ENCODE measurements at regions not wholly inside any gene's neighbourhood (a gene's known extent, or its start where the extent isn't known, plus 50 kb on each side); places are given as distances from the start of the nearest gene placed in this dataset.

DNA sequence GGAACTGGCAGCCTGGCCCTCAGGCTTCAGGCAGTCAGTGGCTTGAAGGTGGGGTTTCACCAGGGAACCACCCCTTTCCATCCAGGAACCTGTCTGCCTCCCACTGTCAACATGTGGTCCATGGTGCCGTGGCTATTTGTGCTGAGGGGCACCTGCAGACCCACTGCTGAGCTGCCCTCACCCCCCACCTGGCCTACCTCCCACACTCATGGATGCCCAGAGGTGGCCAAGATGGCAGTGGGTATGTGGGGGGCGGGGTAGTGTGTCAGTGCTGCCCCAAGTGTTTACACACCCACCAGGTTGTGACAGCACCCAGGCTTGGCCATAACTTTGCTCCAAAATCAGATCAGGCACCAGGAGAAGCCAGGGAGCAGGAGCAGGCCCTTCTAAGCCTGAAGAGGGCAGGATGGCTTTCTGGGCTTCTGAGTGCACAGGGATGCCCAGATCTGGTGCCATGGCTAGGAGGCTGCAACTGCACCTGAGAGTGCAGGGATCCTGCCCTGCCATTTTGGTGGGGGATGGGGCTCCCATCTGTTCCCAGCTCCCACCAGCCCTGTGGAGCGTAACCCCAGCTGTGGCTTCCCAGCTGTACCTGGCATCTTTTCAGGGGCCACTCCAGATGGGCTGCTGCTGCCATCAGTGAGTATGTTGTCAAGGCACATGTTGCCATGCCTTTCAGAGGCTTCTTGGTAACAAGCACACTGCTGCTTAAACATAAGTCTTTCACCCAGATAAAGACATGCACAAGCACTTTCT is 263.9 kb downstream of the LRIG3 start:
- Histone ChIP-seq H3K79me2 (ENCODE audit: low read length) (no peaks in the 10 kb centered on the region), H3K4me1 (ENCODE audit: low read length) (no peaks in the 10 kb centered on the region), H3K9me2 (replicated peaks; ENCODE audit: insufficient read depth, low read length) (no peaks in the 10 kb centered on the region), H3K36me3 (ENCODE audit: insufficient read depth, low read length) (no peaks in the 10 kb centered on the region), H3K4me2 (ENCODE audit: low read depth, low read length, poor library complexity, severe bottlenecking) (no peak overlapping the region), H3K9ac (ENCODE audit: low read length) (no peak overlapping the region), H3K27ac (ENCODE audit: low read length) (no peak overlapping the region), H3K9me3 (ENCODE audit: low read length) (no peaks in the 10 kb centered on the region), H2AFZ (ENCODE audit: low read length) (no peak overlapping the region), H3K27me3 (ENCODE audit: low read length) (no peaks in the 10 kb centered on the region), H3K4me3 (ENCODE audit: low read length) (no peak overlapping the region), H4K20me1 (ENCODE audit: insufficient read depth, low read depth, low read length) (no peaks in the 10 kb centered on the region)
- no peak for DNase-seq

DNA sequence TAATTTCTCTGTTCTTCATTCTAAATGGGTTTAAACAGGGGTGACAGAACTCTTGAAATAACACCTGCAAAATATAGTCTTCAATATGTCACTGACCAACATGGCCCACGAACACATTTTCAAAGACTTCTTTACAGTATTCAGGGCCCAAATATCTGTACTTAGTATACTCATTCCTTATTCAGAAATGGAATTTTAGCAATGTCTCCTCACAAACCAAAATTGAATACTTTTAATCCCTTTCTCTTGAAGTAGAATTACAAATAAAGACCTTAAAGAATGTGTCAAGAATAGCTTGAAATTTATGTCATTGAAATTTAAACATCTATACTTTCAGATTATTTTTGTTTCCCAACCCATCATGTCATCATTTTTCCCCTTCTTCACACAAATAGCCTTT is 263.1 kb downstream of the LRIG3 start:
- H3K4me3 ChIP-seq (ENCODE audit: low read length), result no peak overlapping the region
- no peak overlapping the region for H3K4me2 ChIP-seq (ENCODE audit: low read depth, low read length, poor library complexity, severe bottlenecking)
- no peak for DNase-seq

DNA sequence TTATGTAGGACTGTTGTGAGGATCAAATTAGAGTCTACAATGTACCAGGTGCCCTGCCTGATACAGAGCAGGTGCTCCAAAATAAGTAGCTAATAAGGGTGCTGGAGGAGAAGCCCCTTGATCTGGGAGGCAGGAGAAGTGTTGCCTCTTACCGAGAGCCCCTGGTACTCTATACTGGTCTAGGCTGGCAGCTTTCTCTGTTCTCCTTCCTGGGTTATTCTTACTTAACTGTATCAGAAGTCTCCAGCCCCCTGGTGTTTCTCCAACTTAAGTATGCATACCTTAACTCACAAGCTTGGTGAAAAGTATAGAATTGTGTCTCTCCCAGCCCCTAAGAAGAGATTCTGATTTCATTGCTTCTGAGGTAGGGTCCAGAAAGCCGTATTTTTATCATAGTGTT is 254.9 kb downstream of the LRIG3 start:
- Histone ChIP-seq H3K79me2 (ENCODE audit: low read length) (no peaks in the 10 kb centered on the region), H3K4me3 (ENCODE audit: low read length) (no peak overlapping the region), H3K4me2 (ENCODE audit: low read depth, low read length, poor library complexity, severe bottlenecking) (no peak overlapping the region), H3K27ac (ENCODE audit: low read length) (no peak overlapping the region), H3K9me2 (replicated peaks; ENCODE audit: insufficient read depth, low read length) (no peaks in the 10 kb centered on the region), H4K20me1 (ENCODE audit: insufficient read depth, low read depth, low read length) (no peaks in the 10 kb centered on the region), H3K36me3 (ENCODE audit: insufficient read depth, low read length) (no peaks in the 10 kb centered on the region), H3K9ac (ENCODE audit: low read length) (no peak overlapping the region), H2AFZ (ENCODE audit: low read length) (no peak overlapping the region), H3K9me3 (ENCODE audit: low read length) (no peaks in the 10 kb centered on the region), H3K4me1 (ENCODE audit: low read length) (no peaks in the 10 kb centered on the region), H3K27me3 (ENCODE audit: low read length) (no peaks in the 10 kb centered on the region)
- no peak for DNase-seq

More for the DNA sequence above, 263.1 kb downstream of the LRIG3 start:
- Histone ChIP-seq H4K20me1 (ENCODE audit: insufficient read depth, low read depth, low read length) (no peaks in the 10 kb centered on the region), H3K79me2 (ENCODE audit: low read length) (no peaks in the 10 kb centered on the region), H3K36me3 (ENCODE audit: insufficient read depth, low read length) (no peaks in the 10 kb centered on the region), H2AFZ (ENCODE audit: low read length) (no peak overlapping the region), H3K9me2 (replicated peaks; ENCODE audit: insufficient read depth, low read length) (no peaks in the 10 kb centered on the region), H3K27ac (ENCODE audit: low read length) (no peak overlapping the region), H3K27me3 (ENCODE audit: low read length) (no peaks in the 10 kb centered on the region), H3K9me3 (ENCODE audit: low read length) (no peaks in the 10 kb centered on the region), H3K4me1 (ENCODE audit: low read length) (no peaks in the 10 kb centered on the region), H3K9ac (ENCODE audit: low read length) (no peak overlapping the region)

DNA sequence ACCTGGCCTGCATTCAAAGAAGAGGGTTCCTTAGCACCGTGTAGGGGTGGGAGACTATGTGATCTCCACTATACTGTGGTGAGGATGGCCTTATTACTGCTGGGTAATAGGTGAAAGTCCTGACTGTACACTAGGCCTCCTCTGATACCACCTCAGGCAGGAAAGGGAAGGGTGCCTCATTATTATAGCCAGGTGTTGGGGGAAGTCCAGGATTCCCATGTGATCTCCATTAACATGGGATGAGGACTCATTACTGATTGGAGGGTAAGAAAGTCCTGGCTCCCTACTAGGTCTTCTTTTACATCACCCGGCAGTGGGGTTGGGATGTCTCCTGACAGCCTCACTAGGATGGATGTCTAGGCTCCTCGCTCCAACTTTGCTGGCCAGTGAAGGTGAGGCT is 252.1 kb downstream of the LRIG3 start:
- no peak overlapping the region for H3K4me3 ChIP-seq (ENCODE audit: low read length)
- no peak overlapping the region for H3K4me2 ChIP-seq (ENCODE audit: low read depth, low read length, poor library complexity, severe bottlenecking)
- no peaks in the 10 kb centered on the region for H4K20me1 ChIP-seq (ENCODE audit: insufficient read depth, low read depth, low read length)
- no peaks in the 10 kb centered on the region for H3K9me2 ChIP-seq (replicated peaks; ENCODE audit: insufficient read depth, low read length)
- no peaks in the 10 kb centered on the region for H3K79me2 ChIP-seq (ENCODE audit: low read length)
- H3K9ac ChIP-seq (ENCODE audit: low read length), result no peak overlapping the region
- H3K27me3 ChIP-seq (ENCODE audit: low read length), result no peaks in the 10 kb centered on the region
- no peaks in the 10 kb centered on the region for H3K36me3 ChIP-seq (ENCODE audit: insufficient read depth, low read length)
- DNase-seq, result no peak
- H3K9me3 ChIP-seq (ENCODE audit: low read length), result no peaks in the 10 kb centered on the region
- no peaks in the 10 kb centered on the region for H3K4me1 ChIP-seq (ENCODE audit: low read length)
- H3K27ac ChIP-seq (ENCODE audit: low read length), result no peak overlapping the region
- H2AFZ ChIP-seq (ENCODE audit: low read length), result no peak overlapping the region

DNA sequence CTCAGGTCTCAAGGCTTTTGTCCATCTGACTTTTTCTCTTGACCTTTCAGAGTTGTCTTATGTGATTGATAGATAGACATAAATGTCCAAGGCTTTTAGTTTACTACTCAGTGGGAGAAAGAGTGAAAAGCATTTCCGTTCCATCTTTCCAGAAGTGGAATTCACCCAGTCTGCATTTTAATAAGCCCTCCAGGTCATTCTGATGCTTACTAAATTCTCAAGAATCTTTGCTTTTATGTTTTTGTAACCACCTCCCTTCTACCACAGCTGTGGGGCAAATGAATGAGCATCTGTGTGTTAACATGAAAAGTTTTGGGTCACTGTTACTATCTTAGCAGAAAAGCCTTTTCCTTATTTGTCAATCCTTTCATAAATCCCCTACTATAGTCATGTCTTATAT is 251.4 kb downstream of the LRIG3 start:
- no peak overlapping the region for H2AFZ ChIP-seq (ENCODE audit: low read length)
- no peaks in the 10 kb centered on the region for H3K27me3 ChIP-seq (ENCODE audit: low read length)
- H3K4me2 ChIP-seq (ENCODE audit: low read depth, low read length, poor library complexity, severe bottlenecking), result no peak overlapping the region
- no peaks in the 10 kb centered on the region for H3K9me3 ChIP-seq (ENCODE audit: low read length)
- H3K9me2 ChIP-seq (replicated peaks; ENCODE audit: insufficient read depth, low read length), result no peaks in the 10 kb centered on the region
- no peak overlapping the region for H3K9ac ChIP-seq (ENCODE audit: low read length)
- no peaks in the 10 kb centered on the region for H3K79me2 ChIP-seq (ENCODE audit: low read length)
- H3K36me3 ChIP-seq (ENCODE audit: insufficient read depth, low read length), result no peaks in the 10 kb centered on the region
- no peak overlapping the region for H3K27ac ChIP-seq (ENCODE audit: low read length)
- no peaks in the 10 kb centered on the region for H3K4me1 ChIP-seq (ENCODE audit: low read length)
- H4K20me1 ChIP-seq (ENCODE audit: insufficient read depth, low read depth, low read length), result no peaks in the 10 kb centered on the region
- DNase-seq, result no peak
- H3K4me3 ChIP-seq (ENCODE audit: low read length), result no peak overlapping the region

DNA sequence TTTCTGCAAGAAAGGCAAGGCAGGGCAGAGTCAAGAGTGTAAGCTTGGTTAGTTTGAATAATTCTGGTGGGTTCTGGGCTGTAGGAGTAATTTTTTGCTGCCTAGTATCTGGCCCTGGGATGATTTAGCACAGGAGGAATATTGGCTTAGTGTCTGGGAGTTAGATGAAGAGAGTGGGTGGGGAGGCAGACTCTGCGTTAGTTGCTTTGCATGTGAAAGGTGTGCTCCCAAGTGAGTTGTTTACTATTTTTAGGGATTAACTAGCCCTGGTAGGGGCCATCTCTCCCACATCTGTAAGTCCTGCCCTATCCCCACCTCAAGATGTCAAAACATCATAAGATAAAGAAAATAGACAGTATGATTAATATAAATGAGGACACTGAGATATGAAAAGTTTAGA is 249.7 kb downstream of the LRIG3 start:
- no peak overlapping the region for H3K27ac ChIP-seq (ENCODE audit: low read length)
- no peaks in the 10 kb centered on the region for H3K4me1 ChIP-seq (ENCODE audit: low read length)
- no peak overlapping the region for H2AFZ ChIP-seq (ENCODE audit: low read length)
- no peak overlapping the region for H3K4me3 ChIP-seq (ENCODE audit: low read length)
- H3K9me2 ChIP-seq (replicated peaks; ENCODE audit: insufficient read depth, low read length), result no peaks in the 10 kb centered on the region
- DNase-seq, result no peak
- no peaks in the 10 kb centered on the region for H3K9me3 ChIP-seq (ENCODE audit: low read length)
- no peaks in the 10 kb centered on the region for H3K79me2 ChIP-seq (ENCODE audit: low read length)
- H3K9ac ChIP-seq (ENCODE audit: low read length), result no peak overlapping the region
- no peak overlapping the region for H3K4me2 ChIP-seq (ENCODE audit: low read depth, low read length, poor library complexity, severe bottlenecking)
- no peaks in the 10 kb centered on the region for H4K20me1 ChIP-seq (ENCODE audit: insufficient read depth, low read depth, low read length)
- no peaks in the 10 kb centered on the region for H3K27me3 ChIP-seq (ENCODE audit: low read length)
- no peaks in the 10 kb centered on the region for H3K36me3 ChIP-seq (ENCODE audit: insufficient read depth, low read length)

DNA sequence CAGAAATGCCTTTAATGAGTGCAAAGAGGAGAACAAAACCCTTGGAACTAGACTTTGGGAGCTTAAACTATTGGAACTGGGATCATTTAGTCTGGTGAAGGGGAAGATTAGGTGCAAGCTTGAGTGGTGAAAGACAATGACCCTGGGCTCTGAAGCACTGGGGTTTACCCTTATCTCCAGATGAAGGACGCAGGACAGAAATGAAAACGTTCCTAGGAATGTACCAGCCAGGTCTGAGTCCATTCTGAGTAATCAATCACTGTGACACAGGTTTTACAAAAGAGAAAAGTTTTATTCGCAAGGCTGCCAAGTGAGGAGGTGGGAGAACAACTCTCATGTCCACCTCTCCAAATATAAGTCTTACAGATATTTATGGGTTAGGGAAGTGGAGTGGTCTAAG is 249.1 kb downstream of the LRIG3 start:
- Histone ChIP-seq H3K9me2 (replicated peaks; ENCODE audit: insufficient read depth, low read length) (no peaks in the 10 kb centered on the region), H3K9me3 (ENCODE audit: low read length) (no peaks in the 10 kb centered on the region), H3K9ac (ENCODE audit: low read length) (no peak overlapping the region), H3K79me2 (ENCODE audit: low read length) (no peaks in the 10 kb centered on the region), H3K27me3 (ENCODE audit: low read length) (no peaks in the 10 kb centered on the region), H3K4me3 (ENCODE audit: low read length) (no peak overlapping the region), H3K4me1 (ENCODE audit: low read length) (no peaks in the 10 kb centered on the region), H3K4me2 (ENCODE audit: low read depth, low read length, poor library complexity, severe bottlenecking) (no peak overlapping the region), H3K36me3 (ENCODE audit: insufficient read depth, low read length) (no peaks in the 10 kb centered on the region), H4K20me1 (ENCODE audit: insufficient read depth, low read depth, low read length) (no peaks in the 10 kb centered on the region), H3K27ac (ENCODE audit: low read length) (no peak overlapping the region), H2AFZ (ENCODE audit: low read length) (no peak overlapping the region)
- no peak for DNase-seq

DNA sequence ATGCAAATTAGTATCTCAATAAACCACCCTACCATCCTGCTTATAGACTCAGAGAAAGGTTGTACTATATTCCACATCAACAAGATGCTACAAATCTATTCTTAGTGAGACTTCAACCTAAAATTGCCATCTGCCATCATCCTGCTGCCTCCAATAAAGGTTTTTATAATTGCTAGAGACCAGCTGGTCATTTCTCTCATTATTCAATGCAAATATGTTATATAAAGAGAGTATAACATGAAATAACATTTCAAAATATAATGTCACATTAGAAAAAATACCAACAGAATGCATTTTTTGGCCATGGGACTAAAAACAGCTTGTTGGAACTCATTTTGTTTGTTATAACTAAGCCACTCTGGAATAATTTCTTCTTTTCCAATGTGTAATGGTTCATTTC is 247.3 kb downstream of the LRIG3 start:
- Histone ChIP-seq H3K27me3 (ENCODE audit: low read length) (no peaks in the 10 kb centered on the region), H3K9me2 (replicated peaks; ENCODE audit: insufficient read depth, low read length) (no peaks in the 10 kb centered on the region), H3K4me2 (ENCODE audit: low read depth, low read length, poor library complexity, severe bottlenecking) (no peak overlapping the region), H2AFZ (ENCODE audit: low read length) (no peak overlapping the region), H4K20me1 (ENCODE audit: insufficient read depth, low read depth, low read length) (no peaks in the 10 kb centered on the region), H3K4me1 (ENCODE audit: low read length) (no peaks in the 10 kb centered on the region), H3K9me3 (ENCODE audit: low read length) (peaks cover under 1% of the 10 kb centered on the region; the same call in 1 of the 2 replicates), H3K27ac (ENCODE audit: low read length) (no peak overlapping the region), H3K9ac (ENCODE audit: low read length) (no peak overlapping the region), H3K36me3 (ENCODE audit: insufficient read depth, low read length) (no peaks in the 10 kb centered on the region), H3K4me3 (ENCODE audit: low read length) (no peak overlapping the region), H3K79me2 (ENCODE audit: low read length) (no peaks in the 10 kb centered on the region)
- no peak for DNase-seq
